K562 (cell line): ENCODE measurements at regions not wholly inside any gene's neighbourhood (a gene's known extent, or its start where the extent isn't known, plus 50 kb on each side); places are given as distances from the start of the nearest gene placed in this dataset.

Experiments used
- ATAC-seq: fragments of 200-7000 bp; cut with Tn5 transposase; 3 replicates; pipeline ENCODE4 v1.9.1; 2020; ENCODE audit warnings: moderate library complexity
- BruUV-seq: library from RNA; stranded (reverse); fragments of 400-500 nt; replicated peaks from 2 replicates; lab custom pipeline; 2021; lab: Mats Ljungman, UMichigan
- CTCF ChIA-PET: fragments of 300-600 bp; formaldehyde crosslinking; extraction: SDS; loops from one replicate; lab custom pipeline; 2021; ENCODE audit warnings: low intra/inter-chr PET ratio; lab: Yijun Ruan, JAX
- POLR2A ChIA-PET: fragments of 300-600, 350-650 bp; sonication (Branson Sonifier 250); formaldehyde crosslinking; extraction: SDS; loops from one replicate; lab custom pipeline; 2021; ENCODE audit warnings: antibody characterized with exemption, inconsistent platforms; lab: Yijun Ruan, JAX
- DNase-seq, 4 experiments: peaks; one replicate each; pipeline versions ENCODE4 v3.0.0 to v3.0.0-alpha.2; 2011 to 2018; ENCODE audit warnings: low spot score in 3 of 4, mixed read lengths in 3 of 4; ENCODE audit errors: extremely low read depth in 1 of 4
- FAIRE-seq: peaks from 2 replicates; lab custom pipeline; 2011; peaks lifted over from hg19 to GRCh38; lab: Jason Lieb, UNC
- H2AFZ ChIP-seq: 2 replicates; pipeline ENCODE4 v1.6.0; 2011; ENCODE audit warnings: low read depth, low read length, control low read depth, inconsistent platforms
- H3K27ac ChIP-seq: fragments of 200-600 bp; 3 replicates; pipeline ENCODE4 v1.8.0; 2011; ENCODE audit warnings: low read depth, mild to moderate bottlenecking, control low read depth, inconsistent platforms, low read length, moderate library complexity, mixed read lengths; ENCODE audit errors: extremely low read depth
- H3K27me3 ChIP-seq, 2 experiments: fragments of 300-600 bp in 1 of 2; 2 replicates in 1 of 2; 3 replicates in 1 of 2; pipeline versions ENCODE4 v1.6.0 to v1.8.0; 2011; ENCODE audit warnings: inconsistent platforms in 2 of 2, low read length in 2 of 2, mild to moderate bottlenecking in 1 of 2, mixed read lengths in 1 of 2, moderate library complexity in 1 of 2; ENCODE audit not compliant: control insufficient read depth in 2 of 2, insufficient read depth in 2 of 2
- H3K36me3 ChIP-seq: fragments of 300-600 bp; 3 replicates; pipeline ENCODE4 v1.8.0; 2011; ENCODE audit warnings: mild to moderate bottlenecking, low read length, inconsistent platforms; ENCODE audit not compliant: control insufficient read depth, insufficient read depth
- H3K4me1 ChIP-seq, 2 experiments: fragments of 200-600 bp in 1 of 2; replicated peaks in 1 of 2; 2 replicates in 1 of 2; 3 replicates in 1 of 2; pipeline versions ENCODE4 v1.5.1 to v1.8.0; 2011; ENCODE audit warnings: inconsistent platforms in 2 of 2, low read length in 2 of 2, mild to moderate bottlenecking in 1 of 2, mixed read lengths in 1 of 2, moderate library complexity in 1 of 2; ENCODE audit not compliant: control insufficient read depth in 2 of 2, insufficient read depth in 2 of 2
- H3K4me2 ChIP-seq: 2 replicates; pipeline ENCODE4 v1.6.1; 2011; ENCODE audit warnings: low read length, control low read depth, inconsistent platforms, mixed read lengths; ENCODE audit not compliant: insufficient read depth
- H3K4me3 ChIP-seq: fragments of 200-600 bp; sonication (generic), shearing (Covaris generic); 2 replicates; pipeline ENCODE4 v1.5.1; 2016; ENCODE audit warnings: control low read depth, inconsistent platforms
- H3K79me2 ChIP-seq: fragments of 200-600 bp; 3 replicates; pipeline ENCODE4 v1.8.0; 2011; ENCODE audit warnings: low read length, inconsistent platforms; ENCODE audit not compliant: control insufficient read depth, insufficient read depth
- H3K9ac ChIP-seq, 2 experiments: 2 replicates each; pipeline versions ENCODE4 v1.6.0 to v1.6.1; 2011; ENCODE audit warnings: low read depth in 2 of 2, low read length in 2 of 2, control low read depth in 1 of 2, inconsistent platforms in 1 of 2, mild to moderate bottlenecking in 1 of 2, mixed read lengths in 1 of 2; ENCODE audit not compliant: insufficient read depth in 1 of 2
- H3K9me1 ChIP-seq: one replicate; pipeline ENCODE4 v1.6.0; 2011; ENCODE audit warnings: inconsistent platforms, mild to moderate bottlenecking, low read length, moderate library complexity; ENCODE audit not compliant: control insufficient read depth, insufficient read depth
- H3K9me3 ChIP-seq: replicated peaks from 2 replicates; pipeline ENCODE4 v1.5.1; 2011; ENCODE audit warnings: low read depth, low read length, inconsistent platforms; ENCODE audit not compliant: control insufficient read depth, insufficient read depth
- H4K20me1 ChIP-seq: replicated peaks from 2 replicates; pipeline ENCODE4 v1.6.1; 2011; ENCODE audit warnings: low read length, inconsistent platforms, mixed read lengths; ENCODE audit not compliant: control insufficient read depth, insufficient read depth
- FIP1L1 ChIP-seq: fragments of 200-400 bp; formaldehyde crosslinking; IDR thresholded peaks from 2 replicates; pipeline ENCODE4 v1.6.1; 2018; ENCODE audit warnings: mild to moderate bottlenecking, low read depth, low read length; ENCODE audit not compliant: poor library complexity, severe bottlenecking
- HDAC6 ChIP-seq: IDR thresholded peaks from 2 replicates; pipeline ENCODE4 v1.6.1; 2012; ENCODE audit warnings: low read depth, mild to moderate bottlenecking, control low read depth, inconsistent platforms, low read length, moderate library complexity
- NRF1 ChIP-seq, 2 experiments: fragments of 450-650 bp; IDR thresholded peaks in 1 of 2; conservative IDR thresholded peaks in 1 of 2; 2 replicates each; pipeline ENCODE4 v1.6.1; 2014; ENCODE audit warnings: mild to moderate bottlenecking in 2 of 2
- PHF20 ChIP-seq: fragments of 450-650 bp; IDR thresholded peaks from 2 replicates; pipeline ENCODE4 v1.6.1; 2018; ENCODE audit not compliant: partially characterized antibody
- POLR3G ChIP-seq: IDR thresholded peaks from 2 replicates; pipeline ENCODE4 v1.6.1; 2011; ENCODE audit not compliant: insufficient read length, insufficient replicate concordance; ENCODE audit errors: extremely low read depth
- ZNF586 ChIP-seq: fragments of 450-650 bp; formaldehyde crosslinking; conservative IDR thresholded peaks from 2 replicates; pipeline ENCODE4 v1.4.0; 2020; ENCODE audit warnings: mild to moderate bottlenecking, moderate library complexity
- ZNF696 ChIP-seq: fragments of 250-450 bp; sonication (Bioruptor Pico); conservative IDR thresholded peaks from 2 replicates; pipeline ENCODE4 v1.4.0; 2020; ENCODE audit warnings: mild to moderate bottlenecking, moderate library complexity
- WGBS: fragments of 100-300 bp; shearing (Covaris generic); methylation state at CpG from one replicate; pipeline ENCODE4 v1.1.6; 2016; ENCODE audit warnings: low coverage, mixed read lengths; ENCODE audit not compliant: insufficient coverage; ENCODE audit errors: missing lambda C conversion rate; 5-methylcytosine and 5-hydroxymethylcytosine counted together
- in situ Hi-C: fragments of 300-500 bp; cut with MboI; formaldehyde crosslinking; loops from 4 replicates; pipeline ENCODE4 v1.15.0; 2018; ENCODE audit warnings: inconsistent platforms, mixed read lengths
- intact Hi-C: fragments of 100-400 bp; cut with micrococcal nuclease; formaldehyde crosslinking; loops from 2 replicates; pipeline ENCODE4 v1.14.2; 2022

GRCh38 chr12:53809005-53809404 is 57.2 kb upstream of the CISTR start (continued):
- no peak for TF ChIP-seq POLR3G
- no peak for TF ChIP-seq HDAC6
- no peak for TF ChIP-seq FIP1L1
- no peak for TF ChIP-seq ZNF586 (CRISPR knock-in tag)
- TF ChIP-seq ZNF696 (CRISPR knock-in tag) = no peak
- TF ChIP-seq PHF20 = no peak
- TF ChIP-seq, all 486 proteins: peak for 14

GRCh38 chr12:53810950-53811349 is 59.2 kb upstream of the CISTR start:
- Histone ChIP-seq H3K36me3 (no peaks in the 10 kb centered on the region), H3K4me1 (peaks cover 0 to 20% of the 10 kb centered on the region in 2 experiments; a peak in 3 of 5 replicates), H4K20me1 (peaks cover 3% of the 10 kb centered on the region; the same call in 1 of the 2 replicates), H3K9ac (no peak overlapping the region), H3K9me3 (no peaks in the 10 kb centered on the region), H3K27me3 (peaks cover 5 to 18% of the 10 kb centered on the region in 2 experiments; a peak in 4 of 5 replicates), H3K4me3 (no peak overlapping the region), H3K9me1 (no peaks in the 10 kb centered on the region), H2AFZ (no peak overlapping the region), H3K27ac (no peak overlapping the region), H3K4me2 (no peak overlapping the region), H3K79me2 (no peaks in the 10 kb centered on the region)
- intact Hi-C loops = no loop called here
- no peak for TF ChIP-seq NRF1 (conservative IDR thresholded peaks at IDR 0.05 in 1 of 2, IDR thresholded peaks at IDR 0.05 in 1 of 2)
- in situ Hi-C loops = no loop called here
- DNase-seq = no peak
- CTCF ChIA-PET = no interaction called here
- POLR2A ChIA-PET = no interaction called here
- FAIRE-seq = no peak
- 0% methylated on average over 1 of the region's 1 CpG for WGBS
- ATAC-seq = no peak
- no TSS peak for BruUV-seq
